Naive thymus-derived CD8-positive, alpha-beta T cell (primary cell): ENCODE measurements at regions not wholly inside any gene's neighbourhood (a gene's known extent, or its start where the extent isn't known, plus 50 kb on each side); places are given as distances from the start of the nearest gene placed in this dataset.
A peak's percentile ranks its signal among the peaks of the same experiment; 100 is the strongest.
"Not testable (repeated sequence)": the region's sequence is repeated elsewhere in the genome, so short reads cannot be mapped to it uniquely, and the experiment has no call there.

Source experiments
- ATAC-seq, 2 donors: fragments of 150-1000 bp; cut with Tn5 transposase in 1 of 2; sonication (Bioruptor Pico), chemical (Tn5 transposase) in 1 of 2; 1 replicate in 1 of 2; 2 replicates in 1 of 2; pipeline ENCODE4 v1.10.0; 2021; ENCODE audit warnings: mild to moderate bottlenecking in 2 of 2, moderate library complexity in 2 of 2
- POLR2A ChIA-PET: fragments of 350-600 bp; sonication (Branson Sonifier 250); formaldehyde crosslinking; loops from one replicate; lab custom pipeline; 2021; ENCODE audit warnings: antibody characterized with exemption; lab: Charles Lee
- DNase-seq, 10 donors: peaks; one replicate each; pipeline versions ENCODE4 v3.0.0 to v3.0.0-alpha.2; 2020 to 2022
- H3K27ac Mint-ChIP-seq, 10 donors: one replicate each; pipeline ENCODE4 v1.8.0; 2020 to 2022; ENCODE audit warnings: mild to moderate bottlenecking in 10 of 10, mixed read lengths in 10 of 10, moderate library complexity in 4 of 10, inconsistent platforms in 1 of 10
- H3K27me3 Mint-ChIP-seq, 5 donors: one replicate each; pipeline ENCODE4 v1.8.0; 2021 to 2022; ENCODE audit warnings: mixed read lengths in 5 of 5
- H3K36me3 Mint-ChIP-seq, 3 donors: one replicate each; pipeline ENCODE4 v1.8.0; 2020 to 2022; ENCODE audit warnings: mixed read lengths in 3 of 3, mild to moderate bottlenecking in 2 of 3, inconsistent platforms in 1 of 3
- H3K4me1 Mint-ChIP-seq, 4 donors: one replicate each; pipeline ENCODE4 v1.8.0; 2021 to 2022; ENCODE audit warnings: mixed read lengths in 4 of 4
- H3K4me3 Mint-ChIP-seq, 10 donors: one replicate each; pipeline ENCODE4 v1.8.0; 2020 to 2022; ENCODE audit warnings: mild to moderate bottlenecking in 10 of 10, mixed read lengths in 10 of 10, moderate library complexity in 6 of 10, inconsistent platforms in 1 of 10
- H3K9me3 Mint-ChIP-seq, 9 donors: one replicate each; pipeline ENCODE4 v1.8.0; 2020 to 2022; ENCODE audit warnings: mixed read lengths in 9 of 9, mild to moderate bottlenecking in 3 of 9, inconsistent platforms in 1 of 9, moderate library complexity in 1 of 9

- DNase-seq = no peak
- H3K36me3 Mint-ChIP-seq = no peaks in the 10 kb centered on the region
- no peak for ATAC-seq
- H3K27ac Mint-ChIP-seq = no peak overlapping the region
- H3K4me3 Mint-ChIP-seq = no peak overlapping the region
- peaks cover 0 to 3% (median 1%) of the 10 kb centered on the region in 5 donors for H3K27me3 Mint-ChIP-seq
- POLR2A ChIA-PET = no interaction called here
- H3K4me1 Mint-ChIP-seq = no peaks in the 10 kb centered on the region
- H3K9me3 Mint-ChIP-seq = peaks cover 0 to 3% (median 0%) of the 10 kb centered on the region in 9 donors
Measured at GRCh38 chr1:70785287-70785686, 262.3 kb downstream of the PTGER3 start.

GRCh38 chr1:70790232-70790923 is 257.2 kb downstream of the PTGER3 start:
- POLR2A ChIA-PET = no interaction called here
- H3K4me3 Mint-ChIP-seq = no peak overlapping the region
- H3K27me3 Mint-ChIP-seq = peaks cover 0 to 5% (median 2%) of the 10 kb centered on the region in 5 donors
- no peak overlapping the region for H3K27ac Mint-ChIP-seq
- no peaks in the 10 kb centered on the region for H3K36me3 Mint-ChIP-seq
- peak in 1 of 2 donors; percentile 36 for ATAC-seq
- H3K9me3 Mint-ChIP-seq = peaks cover 0 to 5% (median 0%) of the 10 kb centered on the region in 9 donors
- H3K4me1 Mint-ChIP-seq = peaks cover 0 to 3% (median 0%) of the 10 kb centered on the region in 4 donors
- DNase-seq = peak in 2 of 10 donors; percentile 10 to 38

GRCh38 chr1:70795064-70795463 is 252.6 kb downstream of the PTGER3 start:
- ATAC-seq, DNase-seq, POLR2A ChIA-PET, H3K27me3 Mint-ChIP-seq, H3K4me1 Mint-ChIP-seq, H3K4me3 Mint-ChIP-seq, H3K36me3 Mint-ChIP-seq: not testable (repeated sequence)
- H3K27ac Mint-ChIP-seq = peak overlapping the region in 1 of 10 donors; percentile 67
- H3K9me3 Mint-ChIP-seq = peaks cover 0 to 31% (median 17%) of the 10 kb centered on the region in 9 donors

- H3K4me3 Mint-ChIP-seq, POLR2A ChIA-PET, H3K36me3 Mint-ChIP-seq, H3K4me1 Mint-ChIP-seq, H3K27me3 Mint-ChIP-seq, ATAC-seq, DNase-seq, H3K27ac Mint-ChIP-seq: not testable (repeated sequence)
- peaks cover 0 to 31% (median 17%) of the 10 kb centered on the region in 9 donors for H3K9me3 Mint-ChIP-seq
Measured at GRCh38 chr1:70796298-70796697, 251.3 kb downstream of the PTGER3 start.

- DNase-seq, ATAC-seq, H3K27me3 Mint-ChIP-seq, H3K4me3 Mint-ChIP-seq, H3K4me1 Mint-ChIP-seq, H3K27ac Mint-ChIP-seq, POLR2A ChIA-PET: not testable (repeated sequence)
- H3K36me3 Mint-ChIP-seq = peaks cover 0 to 11% (median 0%) of the 10 kb centered on the region in 3 donors
- peaks cover 6 to 28% (median 21%) of the 10 kb centered on the region in 9 donors for H3K9me3 Mint-ChIP-seq
Measured at GRCh38 chr1:70802625-70803024, 245.0 kb downstream of the PTGER3 start.

- DNase-seq = no peak
- H3K4me1 Mint-ChIP-seq = no peaks in the 10 kb centered on the region
- no peak for ATAC-seq
- no peak overlapping the region for H3K27ac Mint-ChIP-seq
- H3K9me3 Mint-ChIP-seq = peaks cover 4 to 24% (median 10%) of the 10 kb centered on the region in 9 donors
- POLR2A ChIA-PET = no interaction called here
- no peaks in the 10 kb centered on the region for H3K27me3 Mint-ChIP-seq
- H3K4me3 Mint-ChIP-seq = no peak overlapping the region
- peaks cover 0 to 11% (median 0%) of the 10 kb centered on the region in 3 donors for H3K36me3 Mint-ChIP-seq
Measured at GRCh38 chr1:70805641-70806040, 242.0 kb downstream of the PTGER3 start.

- ATAC-seq = no peak
- Mint-ChIP-seq H3K4me1 (no peaks in the 10 kb centered on the region), H3K9me3 (peaks cover 4 to 24% (median 10%) of the 10 kb centered on the region in 9 donors), H3K4me3 (no peak overlapping the region), H3K36me3 (peaks cover 0 to 11% (median 0%) of the 10 kb centered on the region in 3 donors), H3K27ac (no peak overlapping the region), H3K27me3 (no peaks in the 10 kb centered on the region)
- POLR2A ChIA-PET = no interaction called here
- DNase-seq = no peak
Measured at GRCh38 chr1:70807088-70807664, 240.4 kb downstream of the PTGER3 start.

- no peaks in the 10 kb centered on the region for H3K4me1 Mint-ChIP-seq
Measured at GRCh38 chr1:70809069-70809468, 238.5 kb downstream of the PTGER3 start.

GRCh38 chr1:70811815-70812214 is 235.8 kb downstream of the PTGER3 start:
- POLR2A ChIA-PET = no interaction called here
- no peaks in the 10 kb centered on the region for H3K36me3 Mint-ChIP-seq
- H3K27me3 Mint-ChIP-seq = no peaks in the 10 kb centered on the region
- H3K4me3 Mint-ChIP-seq = no peak overlapping the region
- peaks cover 0 to 5% (median 0%) of the 10 kb centered on the region in 9 donors for H3K9me3 Mint-ChIP-seq
- H3K4me1 Mint-ChIP-seq = no peaks in the 10 kb centered on the region
- no peak for DNase-seq
- no peak for ATAC-seq
- no peak overlapping the region for H3K27ac Mint-ChIP-seq

More at GRCh38 chr1:70809069-70809468, 238.5 kb downstream of the PTGER3 start:
- DNase-seq (no peak), ATAC-seq (no peak)
- no peaks in the 10 kb centered on the region for H3K27me3 Mint-ChIP-seq
- no peak overlapping the region for H3K4me3 Mint-ChIP-seq
- H3K27ac Mint-ChIP-seq = no peak overlapping the region
- POLR2A ChIA-PET = no interaction called here
- H3K9me3 Mint-ChIP-seq = peaks cover 4 to 13% (median 8%) of the 10 kb centered on the region in 9 donors
- peaks cover 0 to 6% (median 0%) of the 10 kb centered on the region in 3 donors for H3K36me3 Mint-ChIP-seq

- Mint-ChIP-seq H3K36me3 (no peaks in the 10 kb centered on the region), H3K4me1 (no peaks in the 10 kb centered on the region), H3K27ac (no peak overlapping the region), H3K4me3 (no peak overlapping the region), H3K9me3 (peaks cover 0 to 5% (median 0%) of the 10 kb centered on the region in 9 donors), H3K27me3 (no peaks in the 10 kb centered on the region)
- POLR2A ChIA-PET = no interaction called here
- no peak for ATAC-seq
- no peak for DNase-seq
Measured at GRCh38 chr1:70812442-70813109, 235.0 kb downstream of the PTGER3 start.

- H3K4me1 Mint-ChIP-seq = no peaks in the 10 kb centered on the region
- H3K27me3 Mint-ChIP-seq = peaks cover 0 to 2% (median 0%) of the 10 kb centered on the region in 5 donors
- no peak overlapping the region for H3K27ac Mint-ChIP-seq
- no peak overlapping the region for H3K4me3 Mint-ChIP-seq
- peaks cover 0 to 4% (median 0%) of the 10 kb centered on the region in 9 donors for H3K9me3 Mint-ChIP-seq
- POLR2A ChIA-PET = no interaction called here
- H3K36me3 Mint-ChIP-seq = no peaks in the 10 kb centered on the region
- ATAC-seq (no peak), DNase-seq (no peak)
Measured at GRCh38 chr1:70818401-70818800, 229.2 kb downstream of the PTGER3 start.

GRCh38 chr1:70819231-70819630 is 228.4 kb downstream of the PTGER3 start:
- Mint-ChIP-seq H3K4me3 (no peak overlapping the region), H3K4me1 (no peaks in the 10 kb centered on the region), H3K27me3 (peaks cover 0 to 2% (median 0%) of the 10 kb centered on the region in 5 donors), H3K36me3 (no peaks in the 10 kb centered on the region), H3K27ac (no peak overlapping the region), H3K9me3 (peaks cover 0 to 3% (median 0%) of the 10 kb centered on the region in 9 donors)
- DNase-seq = no peak
- ATAC-seq = no peak
- POLR2A ChIA-PET = no interaction called here

- no peak overlapping the region for H3K4me3 Mint-ChIP-seq
- H3K36me3 Mint-ChIP-seq = no peaks in the 10 kb centered on the region
- peaks cover 0 to 3% (median 0%) of the 10 kb centered on the region in 9 donors for H3K9me3 Mint-ChIP-seq
- no peak overlapping the region for H3K27ac Mint-ChIP-seq
- POLR2A ChIA-PET = no interaction called here
- DNase-seq (no peak), ATAC-seq (no peak)
- peaks cover 0 to 2% (median 0%) of the 10 kb centered on the region in 5 donors for H3K27me3 Mint-ChIP-seq
- H3K4me1 Mint-ChIP-seq = no peaks in the 10 kb centered on the region
Measured at GRCh38 chr1:70819785-70820184, 227.8 kb downstream of the PTGER3 start.
